ENCODE measurements at regions not wholly inside any gene's neighbourhood (a gene's known extent, or its start where the extent isn't known, plus 50 kb on each side); places are given as distances from the start of the nearest gene placed in this dataset.

- no peak for TF ChIP-seq CTCF (IDR thresholded peaks at IDR 0.05; ENCODE audit: borderline replicate concordance, extremely low read depth, low read length, poor library complexity, severe bottlenecking)
- TF ChIP-seq EZH2 (IDR thresholded peaks at IDR 0.05; ENCODE audit: borderline replicate concordance, low read depth, low read length, severe bottlenecking) = no peak
Observed at GRCh38 chr3:10646531-10647335, 141.3 kb upstream of the ATP2B2 start.
